ENCODE measurements at regions not wholly inside any gene's neighbourhood (a gene's known extent, or its start where the extent isn't known, plus 50 kb on each side); places are given as distances from the start of the nearest gene placed in this dataset.
"Not testable (repeated sequence)": the region's sequence is repeated elsewhere in the genome, so short reads cannot be mapped to it uniquely, and the experiment has no call there.

DNA sequence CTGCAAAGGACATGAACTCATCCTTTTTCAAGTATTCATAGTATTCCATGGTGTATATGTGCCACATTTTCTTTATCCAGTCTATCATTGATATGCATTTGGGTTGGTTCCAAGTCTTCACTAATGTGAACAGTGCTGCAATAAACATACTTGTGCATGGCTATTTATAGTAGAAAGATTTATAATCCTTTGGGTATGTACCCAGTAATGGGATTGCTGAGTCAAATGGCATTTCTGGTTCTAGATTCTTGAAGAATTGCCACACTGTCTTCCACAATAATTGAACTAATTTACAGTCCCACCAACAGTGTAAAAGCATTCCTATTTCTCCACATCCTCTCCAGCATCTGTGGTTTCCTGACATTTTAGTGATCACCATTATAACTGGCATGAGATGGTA lies 730.3 kb downstream of the NXPH1 start:
- TF ChIP-seq CTCF, POLR2A (IDR thresholded peaks at IDR 0.05): not testable (repeated sequence)
